GM23248 (cell line): ENCODE measurements at regions not wholly inside any gene's neighbourhood (a gene's known extent, or its start where the extent isn't known, plus 50 kb on each side); places are given as distances from the start of the nearest gene placed in this dataset.

Experiments used
- DNase-seq: peaks from one replicate; pipeline ENCODE4 v3.0.0-alpha.2; 2015
- H2AFZ ChIP-seq: fragments of 200-600 bp; sonication (generic); 2 replicates; pipeline ENCODE4 v1.6.1; 2016; ENCODE audit warnings: antibody characterized with exemption
- H3F3A ChIP-seq: fragments of 200-600 bp; sonication (generic); 2 replicates; pipeline ENCODE4 v1.6.1; 2016; ENCODE audit warnings: mild to moderate bottlenecking, antibody characterized with exemption, mixed run types; ENCODE audit not compliant: insufficient read depth
- H3K27ac ChIP-seq: fragments of 200-600 bp; sonication (generic); 2 replicates; pipeline ENCODE4 v1.5.1; 2016; ENCODE audit warnings: mild to moderate bottlenecking
- H3K27me3 ChIP-seq: fragments of 200-600 bp; sonication (generic); replicated peaks from 2 replicates; pipeline ENCODE4 v1.6.1; 2016; ENCODE audit warnings: mild to moderate bottlenecking; ENCODE audit not compliant: insufficient read depth
- H3K36me3 ChIP-seq: fragments of 200-600 bp; sonication (generic); 2 replicates; pipeline ENCODE4 v1.6.1; 2016; ENCODE audit warnings: low read depth, mild to moderate bottlenecking
- H3K4me1 ChIP-seq: fragments of 200-600 bp; sonication (generic); 2 replicates; pipeline ENCODE4 v1.6.1; 2016; ENCODE audit warnings: mild to moderate bottlenecking; ENCODE audit not compliant: insufficient read depth
- H3K4me2 ChIP-seq: fragments of 200-600 bp; sonication (generic); one replicate; pipeline ENCODE4 v1.6.1; 2016; ENCODE audit warnings: mild to moderate bottlenecking; ENCODE audit not compliant: unreplicated experiment
- H3K4me3 ChIP-seq: fragments of 200-600 bp; sonication (generic); 2 replicates; pipeline ENCODE4 v1.5.1; 2016; ENCODE audit warnings: mild to moderate bottlenecking
- H3K79me2 ChIP-seq: fragments of 200-600 bp; sonication (generic); 2 replicates; pipeline ENCODE4 v1.6.1; 2016; ENCODE audit warnings: mild to moderate bottlenecking; ENCODE audit not compliant: insufficient read depth
- H3K9ac ChIP-seq: fragments of 200-600 bp; sonication (generic); 2 replicates; pipeline ENCODE4 v1.6.1; 2016; ENCODE audit warnings: mild to moderate bottlenecking
- H3K9me2 ChIP-seq: fragments of 200-600 bp; sonication (generic); 2 replicates; pipeline ENCODE4 v1.6.1; 2016; ENCODE audit warnings: mixed run types, mild to moderate bottlenecking, moderate library complexity; ENCODE audit not compliant: insufficient read depth
- H3K9me3 ChIP-seq: fragments of 200-600 bp; sonication (generic); one replicate; pipeline ENCODE4 v1.6.1; 2017; ENCODE audit warnings: low read depth
- H4K20me1 ChIP-seq: fragments of 200-600 bp; sonication (generic); 2 replicates; pipeline ENCODE4 v1.6.0; 2016; ENCODE audit not compliant: insufficient read depth
- EZH2 ChIP-seq: fragments of 200-600 bp; sonication (generic); IDR thresholded peaks from 2 replicates; pipeline ENCODE4 v1.6.1; 2018; ENCODE audit warnings: antibody characterized with exemption, mild to moderate bottlenecking; ENCODE audit not compliant: insufficient read depth, poor library complexity, severe bottlenecking
- EZH2phosphoT487 ChIP-seq: fragments of 200-600 bp; sonication (generic); IDR thresholded peaks from 2 replicates; pipeline ENCODE4 v1.6.1; 2018; ENCODE audit warnings: antibody characterized with exemption, moderate library complexity, mild to moderate bottlenecking, low read depth; ENCODE audit not compliant: insufficient read depth
- WGBS, 2 experiments: methylation state at CpG; one replicate each; pipeline ENCODE4 v1.1.6; 2015 to 2017; ENCODE audit warnings: low lambda C conversion rate in 2 of 2, low coverage in 1 of 2; ENCODE audit errors: missing lambda C conversion rate in 2 of 2; 5-methylcytosine and 5-hydroxymethylcytosine counted together
- in situ Hi-C: fragments of 300-500 bp; cut with MboI; formaldehyde crosslinking; loops from 2 replicates; pipeline ENCODE4 v1.15.0; 2020

DNA sequence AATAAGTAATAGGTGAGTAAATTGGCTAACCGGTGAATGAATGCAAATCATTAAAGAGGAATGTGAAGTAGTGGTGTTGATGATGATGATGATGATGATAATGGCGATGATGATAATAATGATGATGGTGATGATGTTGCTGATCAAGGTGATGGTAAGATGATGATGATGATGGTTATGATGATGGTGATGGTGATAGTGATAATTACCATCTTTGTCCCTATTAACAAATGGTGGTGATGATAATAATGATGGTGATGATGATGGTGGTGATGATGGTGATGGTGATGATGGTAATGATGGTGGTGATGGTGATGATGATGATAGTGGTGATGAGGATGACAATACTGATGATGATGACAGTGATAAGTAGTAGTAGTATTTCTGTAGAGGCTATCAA is 452.6 kb downstream of the ZNF536 start:
- Histone ChIP-seq H3K4me3 (no peak overlapping the region), H3K36me3 (no peaks in the 10 kb centered on the region), H3K4me1 (no peaks in the 10 kb centered on the region), H2AFZ (no peak overlapping the region), H4K20me1 (no peaks in the 10 kb centered on the region), H3K79me2 (no peaks in the 10 kb centered on the region), H3F3A (no peaks in the 10 kb centered on the region), H3K9me3 (no peaks in the 10 kb centered on the region), H3K27me3 (no peaks in the 10 kb centered on the region), H3K9me2 (no peaks in the 10 kb centered on the region), H3K4me2 (no peak overlapping the region), H3K27ac (no peak overlapping the region), H3K9ac (no peak overlapping the region)
- no peak for DNase-seq
- 62 to 64% methylated on average over 2 of the region's 2 CpGs for WGBS, 2 experiments
- no peak for TF ChIP-seq EZH2
- no peak for TF ChIP-seq EZH2phosphoT487
- in situ Hi-C loops = no loop called here

DNA sequence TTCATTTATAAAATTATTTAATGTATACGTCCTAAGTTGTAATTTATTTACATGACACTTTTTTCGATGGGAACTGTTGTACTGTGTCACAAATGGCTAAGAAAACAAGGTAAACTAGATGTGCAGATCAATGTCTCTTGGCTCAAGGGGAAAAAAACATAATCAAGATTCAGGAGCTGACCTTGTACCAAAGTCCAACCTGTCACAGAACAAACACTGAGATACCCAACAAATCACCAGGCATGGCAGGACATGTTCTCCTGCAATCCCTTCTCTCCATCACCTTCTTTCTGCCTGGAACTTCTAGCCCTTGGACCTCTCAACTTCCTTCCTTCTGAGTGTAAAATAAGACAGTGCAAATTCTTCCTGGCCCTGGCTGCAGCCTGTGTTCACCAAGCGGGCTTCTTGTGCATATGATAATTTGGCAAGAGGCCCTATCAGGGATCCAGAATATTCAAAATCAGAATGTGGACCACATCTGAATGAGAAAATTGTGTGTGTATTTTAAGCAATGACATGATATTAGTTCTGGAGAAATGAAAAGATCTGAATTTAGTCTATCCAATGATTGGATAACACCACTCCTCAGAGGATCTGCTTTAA is 445.9 kb downstream of the ZNF536 start:
- H3F3A ChIP-seq = no peaks in the 10 kb centered on the region
- no peaks in the 10 kb centered on the region for H3K79me2 ChIP-seq
- no peaks in the 10 kb centered on the region for H3K36me3 ChIP-seq
- 50 to 63% methylated on average over 3 of the region's 3 CpGs for WGBS, 2 experiments
- no peak for DNase-seq
- no peaks in the 10 kb centered on the region for H3K4me1 ChIP-seq
- H4K20me1 ChIP-seq = no peaks in the 10 kb centered on the region
- H3K27me3 ChIP-seq = no peaks in the 10 kb centered on the region
- H3K9me3 ChIP-seq = no peaks in the 10 kb centered on the region
- in situ Hi-C loops = no loop called here
- no peak for TF ChIP-seq EZH2phosphoT487
- no peak overlapping the region for H3K4me3 ChIP-seq
- H3K27ac ChIP-seq = no peak overlapping the region
- no peak overlapping the region for H3K9ac ChIP-seq
- no peak overlapping the region for H2AFZ ChIP-seq
- H3K4me2 ChIP-seq = no peak overlapping the region
- H3K9me2 ChIP-seq = no peaks in the 10 kb centered on the region

DNA sequence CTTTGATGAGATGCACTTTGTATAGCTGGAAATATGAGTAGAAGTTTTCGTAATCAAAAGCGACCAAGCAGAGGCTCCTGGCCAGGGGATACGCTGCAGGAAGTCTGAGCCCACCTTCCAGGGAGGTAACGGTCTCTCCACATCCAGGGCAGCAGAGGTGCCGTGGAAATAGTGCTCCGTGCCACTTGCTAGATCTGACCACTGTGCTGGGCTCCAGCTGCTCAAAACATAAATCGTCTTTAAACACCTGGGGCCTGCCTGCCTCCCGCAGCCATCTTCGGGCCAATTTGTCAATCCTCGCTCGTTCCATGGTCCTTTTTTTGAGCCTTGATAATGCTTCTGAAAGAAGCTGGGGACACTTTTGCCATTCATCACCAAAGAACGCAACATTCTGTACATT is 445.0 kb downstream of the ZNF536 start:
- H3K4me2 ChIP-seq = no peak overlapping the region
- no peak for DNase-seq
- WGBS, 2 experiments = 53 to 57% methylated on average over 12 of the region's 12 CpGs

DNA sequence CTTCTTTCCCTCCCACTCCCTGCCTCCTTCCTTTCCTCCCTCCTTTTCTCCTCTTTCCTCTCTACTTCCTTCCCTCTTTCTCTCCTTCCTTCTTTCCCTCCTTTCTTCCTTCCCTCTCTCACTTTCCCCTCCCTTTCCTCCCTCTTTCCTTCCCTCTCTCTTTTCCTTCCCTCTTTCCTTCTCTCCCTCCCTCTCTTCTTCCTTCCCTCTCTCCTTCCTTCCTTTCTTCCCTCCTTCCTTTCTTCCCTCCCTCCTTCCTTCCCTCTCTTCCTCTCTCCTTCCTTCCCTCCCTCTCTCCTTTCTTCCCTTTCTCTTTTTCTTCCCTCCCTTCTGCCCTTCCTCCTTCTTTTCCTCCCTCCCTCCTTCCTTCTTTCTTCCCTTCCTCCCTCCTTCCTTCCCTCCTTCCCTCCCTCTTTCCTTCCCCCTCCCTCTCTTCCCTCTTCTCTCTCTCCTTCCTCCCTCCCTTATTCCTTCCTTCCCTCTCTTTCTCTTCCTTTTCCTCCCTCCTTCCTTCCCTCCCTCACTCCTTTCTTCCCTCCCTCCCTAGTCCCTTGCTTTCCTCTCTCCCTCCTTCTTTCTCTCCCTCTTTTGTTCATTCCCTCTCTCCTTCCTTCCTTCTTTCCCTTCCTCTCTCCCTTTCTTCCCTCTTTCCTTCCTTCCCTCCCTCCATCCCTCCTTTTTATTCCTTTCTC is 443.9 kb downstream of the ZNF536 start:
- no peaks in the 10 kb centered on the region for H3K79me2 ChIP-seq
- H3K36me3 ChIP-seq = no peaks in the 10 kb centered on the region
- H3K9me3 ChIP-seq = no peaks in the 10 kb centered on the region
- TF ChIP-seq EZH2phosphoT487 = no peak
- no peak for TF ChIP-seq EZH2
- no peak overlapping the region for H3K9ac ChIP-seq
- no peak overlapping the region for H3K4me3 ChIP-seq
- H3K4me2 ChIP-seq = no peak overlapping the region
- no peak for DNase-seq
- in situ Hi-C loops = no loop called here
- no peaks in the 10 kb centered on the region for H3F3A ChIP-seq
- H4K20me1 ChIP-seq = no peaks in the 10 kb centered on the region
- H2AFZ ChIP-seq = no peak overlapping the region
- H3K27ac ChIP-seq = no peak overlapping the region
- H3K9me2 ChIP-seq = no peaks in the 10 kb centered on the region
- no peaks in the 10 kb centered on the region for H3K4me1 ChIP-seq
- H3K27me3 ChIP-seq = no peaks in the 10 kb centered on the region

More for the DNA sequence above, 445.0 kb downstream of the ZNF536 start:
- Histone ChIP-seq H2AFZ (no peak overlapping the region), H3K36me3 (no peaks in the 10 kb centered on the region), H3K79me2 (no peaks in the 10 kb centered on the region), H4K20me1 (no peaks in the 10 kb centered on the region), H3K27ac (no peak overlapping the region), H3K4me1 (no peaks in the 10 kb centered on the region), H3F3A (no peaks in the 10 kb centered on the region), H3K9me3 (no peaks in the 10 kb centered on the region), H3K4me3 (no peak overlapping the region), H3K27me3 (no peaks in the 10 kb centered on the region), H3K9me2 (no peaks in the 10 kb centered on the region), H3K9ac (no peak overlapping the region)
- TF ChIP-seq EZH2phosphoT487 (no peak), EZH2 (no peak)
- in situ Hi-C loops = no loop called here
